ENCODE measurements at regions not wholly inside any gene's neighbourhood (a gene's known extent, or its start where the extent isn't known, plus 50 kb on each side); places are given as distances from the start of the nearest gene placed in this dataset.
A peak's percentile ranks its signal among the peaks of the same experiment; 100 is the strongest.

DNA sequence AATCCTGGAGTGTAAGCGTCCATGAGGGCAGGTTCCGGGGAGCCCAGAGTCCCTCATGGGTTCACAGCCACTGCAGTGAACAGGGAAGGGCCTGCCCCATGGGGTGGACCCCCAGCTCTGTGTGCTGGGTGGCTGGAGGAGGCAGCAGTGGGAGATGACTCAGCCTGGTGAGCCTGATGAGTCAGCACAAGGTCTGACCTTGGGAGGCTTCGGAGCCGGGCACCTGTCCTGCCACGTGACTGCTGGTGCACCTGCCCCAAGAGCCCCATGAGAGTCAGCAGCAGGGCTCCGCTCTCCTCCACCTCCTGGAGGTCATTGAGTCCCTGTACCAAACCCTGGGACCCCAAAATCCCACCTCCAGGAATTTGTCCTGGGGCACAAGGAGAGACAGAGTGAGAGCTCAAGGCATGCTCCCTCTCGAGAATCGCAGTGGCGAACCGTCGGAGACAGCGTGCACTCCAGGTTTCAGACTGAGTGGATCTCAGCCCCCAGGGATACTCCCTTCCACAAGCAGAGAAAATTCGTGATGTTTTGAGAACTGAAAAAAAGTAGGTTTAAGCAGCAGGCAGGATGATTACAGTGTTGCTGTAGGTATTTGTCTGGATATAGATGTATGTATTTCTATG lies 1221.7 kb downstream of the BRD1 start:
- H3K27me3 ChIP-seq, result no peaks in the 10 kb centered on the region
- no peaks in the 10 kb centered on the region for H3K9me3 ChIP-seq
- H3K4me3 ChIP-seq, result no peak overlapping the region
- 80 to 84% methylated on average over 12 to 13 of the region's 13 CpGs for WGBS, 2 donors
- DNase-seq (ENCODE audit: low spot score in 2 of 2), result no peak
- H3K27ac ChIP-seq, result no peak overlapping the region
- TF ChIP-seq POLR2A (IDR thresholded peaks at IDR 0.05) (no peak), EP300 (IDR thresholded peaks at IDR 0.05) (no peak)
- TF ChIP-seq, protein P1, sequence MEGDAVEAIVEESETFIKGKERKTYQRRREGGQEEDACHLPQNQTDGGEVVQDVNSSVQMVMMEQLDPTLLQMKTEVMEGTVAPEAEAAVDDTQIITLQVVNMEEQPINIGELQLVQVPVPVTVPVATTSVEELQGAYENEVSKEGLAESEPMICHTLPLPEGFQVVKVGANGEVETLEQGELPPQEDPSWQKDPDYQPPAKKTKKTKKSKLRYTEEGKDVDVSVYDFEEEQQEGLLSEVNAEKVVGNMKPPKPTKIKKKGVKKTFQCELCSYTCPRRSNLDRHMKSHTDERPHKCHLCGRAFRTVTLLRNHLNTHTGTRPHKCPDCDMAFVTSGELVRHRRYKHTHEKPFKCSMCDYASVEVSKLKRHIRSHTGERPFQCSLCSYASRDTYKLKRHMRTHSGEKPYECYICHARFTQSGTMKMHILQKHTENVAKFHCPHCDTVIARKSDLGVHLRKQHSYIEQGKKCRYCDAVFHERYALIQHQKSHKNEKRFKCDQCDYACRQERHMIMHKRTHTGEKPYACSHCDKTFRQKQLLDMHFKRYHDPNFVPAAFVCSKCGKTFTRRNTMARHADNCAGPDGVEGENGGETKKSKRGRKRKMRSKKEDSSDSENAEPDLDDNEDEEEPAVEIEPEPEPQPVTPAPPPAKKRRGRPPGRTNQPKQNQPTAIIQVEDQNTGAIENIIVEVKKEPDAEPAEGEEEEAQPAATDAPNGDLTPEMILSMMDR (IDR thresholded peaks at IDR 0.05), result no peak
- peaks cover 0 to 30% (median 2%) of the 10 kb centered on the region in 4 donors for H3K4me1 ChIP-seq
- H3K36me3 ChIP-seq, result no peaks in the 10 kb centered on the region

DNA sequence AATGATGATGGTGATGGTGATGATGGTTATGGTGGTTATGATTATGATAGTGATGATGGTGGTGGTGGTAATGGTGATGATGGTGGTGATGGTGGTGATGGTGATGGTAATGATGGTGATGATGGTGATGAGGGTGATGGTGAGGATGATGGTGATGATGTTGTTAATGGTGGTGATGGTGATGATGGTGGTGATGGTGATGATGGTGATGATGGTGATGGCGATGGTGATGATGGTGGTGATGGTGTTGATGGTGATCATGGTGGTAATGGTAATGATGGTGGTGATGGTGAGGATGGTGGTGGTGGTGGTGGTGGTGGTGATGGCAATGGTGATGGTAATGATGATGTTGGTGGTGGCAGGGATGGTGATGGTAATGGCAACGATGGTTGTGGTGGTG lies 1222.5 kb downstream of the BRD1 start:
- 97 to 98% methylated on average over 2 of the region's 2 CpGs for WGBS, 2 donors
- no peaks in the 10 kb centered on the region for H3K9me3 ChIP-seq
- DNase-seq (ENCODE audit: low spot score in 2 of 2), result no peak
- no peak for TF ChIP-seq EP300 (IDR thresholded peaks at IDR 0.05)
- no peak for TF ChIP-seq POLR2A (IDR thresholded peaks at IDR 0.05)
- TF ChIP-seq, protein P1 (IDR thresholded peaks at IDR 0.05), result no peak
- no peak overlapping the region for H3K4me3 ChIP-seq
- no peak overlapping the region for H3K27ac ChIP-seq
- no peaks in the 10 kb centered on the region for H3K36me3 ChIP-seq
- H3K27me3 ChIP-seq, result no peaks in the 10 kb centered on the region
- H3K4me1 ChIP-seq, result peaks cover 0 to 35% (median 2%) of the 10 kb centered on the region in 4 donors

DNA sequence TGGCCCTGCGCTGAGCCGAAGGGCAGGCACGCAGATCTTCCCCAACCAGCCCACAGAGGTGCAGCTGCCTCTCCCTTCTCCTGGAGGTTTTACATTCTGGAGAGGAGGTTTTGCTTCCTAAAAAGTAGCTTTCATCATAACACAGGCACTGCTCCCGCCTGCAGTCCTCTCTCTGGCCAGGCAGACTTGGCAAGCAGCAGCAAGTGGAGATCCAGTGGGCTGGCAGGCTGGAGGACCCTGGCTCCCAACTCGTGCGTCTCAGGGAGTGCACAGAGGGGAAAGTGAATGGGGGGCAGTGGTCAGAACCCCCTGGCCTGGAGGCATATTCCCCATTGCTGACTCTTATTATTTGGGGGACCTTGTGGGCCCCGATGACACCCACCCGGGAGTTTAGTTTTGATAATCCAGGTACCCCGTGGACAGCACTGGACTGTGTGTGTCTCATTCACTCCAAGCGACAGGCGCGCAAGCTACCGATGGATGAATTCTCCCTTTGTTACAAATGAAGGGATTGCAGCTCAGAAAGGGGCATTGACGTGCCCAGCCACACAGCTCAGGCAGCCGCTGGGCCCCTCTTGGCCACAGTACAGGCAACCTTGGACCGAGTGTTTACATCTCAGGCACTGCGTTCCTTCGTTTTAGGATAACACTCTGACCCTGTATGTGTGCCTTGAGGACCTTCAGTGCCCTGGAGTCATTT lies 1223.9 kb downstream of the BRD1 start:
- TF ChIP-seq, protein P1 (IDR thresholded peaks at IDR 0.05), result no peak
- TF ChIP-seq POLR2A (IDR thresholded peaks at IDR 0.05), result no peak
- TF ChIP-seq EP300 (IDR thresholded peaks at IDR 0.05), result no peak
- Histone ChIP-seq H3K27me3 (no peaks in the 10 kb centered on the region), H3K27ac (peak overlapping the region in 2 of 4 donors; percentile 75 to 84), H3K36me3 (no peaks in the 10 kb centered on the region), H3K4me1 (peaks cover 0 to 42% (median 2%) of the 10 kb centered on the region in 4 donors), H3K9me3 (no peaks in the 10 kb centered on the region), H3K4me3 (no peak overlapping the region)
- 59 to 71% methylated on average over 17 to 18 of the region's 18 CpGs for WGBS, 2 donors
- DNase-seq (ENCODE audit: low spot score in 2 of 2), result no peak

DNA sequence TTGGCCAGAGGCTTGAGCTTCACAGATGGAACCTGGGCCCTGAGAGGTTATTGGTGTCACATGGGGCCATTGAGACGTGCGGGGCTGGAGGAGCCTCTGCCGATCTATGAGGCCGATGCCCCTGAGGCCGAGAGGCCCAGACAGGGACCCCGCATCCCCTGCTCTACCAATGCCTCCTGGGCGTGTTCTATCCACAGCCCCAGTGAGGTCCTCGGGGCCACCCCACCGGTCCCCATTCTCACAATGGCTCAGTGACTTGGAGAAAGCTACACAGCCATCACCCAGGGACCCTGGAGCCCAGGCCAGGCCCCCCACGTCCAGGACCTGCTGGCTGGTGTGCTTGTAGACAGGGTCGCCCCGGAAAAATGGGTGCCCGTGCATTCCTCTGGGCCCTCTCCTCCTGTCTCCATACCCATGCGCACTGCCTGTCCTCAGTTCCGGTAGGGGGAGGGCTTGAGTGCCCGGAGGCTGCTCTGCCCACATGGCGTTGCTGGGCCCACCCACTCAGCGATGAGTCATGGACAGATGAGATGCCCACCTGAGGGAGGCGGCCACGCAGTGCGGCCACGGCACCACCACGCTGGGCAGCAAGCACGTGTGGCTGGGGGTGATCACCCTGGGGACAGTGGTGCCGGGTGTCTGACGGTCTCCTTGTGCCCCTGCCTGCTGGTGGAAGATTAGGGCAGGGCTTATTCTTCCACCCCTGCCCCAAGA lies 1224.7 kb downstream of the BRD1 start:
- Histone ChIP-seq H3K4me3 (no peak overlapping the region), H3K4me1 (peaks cover 0 to 39% (median 2%) of the 10 kb centered on the region in 4 donors), H3K9me3 (no peaks in the 10 kb centered on the region), H3K27me3 (no peaks in the 10 kb centered on the region), H3K27ac (peak overlapping the region in 2 of 4 donors; percentile 75 to 84), H3K36me3 (peaks cover 0 to 7% (median 0%) of the 10 kb centered on the region in 3 donors)
- no peak for DNase-seq (ENCODE audit: low spot score in 2 of 2)
- TF ChIP-seq, protein P1 (IDR thresholded peaks at IDR 0.05), result no peak
- no peak for TF ChIP-seq EP300 (IDR thresholded peaks at IDR 0.05)
- TF ChIP-seq POLR2A (IDR thresholded peaks at IDR 0.05), result no peak
- 73 to 77% methylated on average over 14 to 23 of the region's 26 CpGs for WGBS, 2 donors

DNA sequence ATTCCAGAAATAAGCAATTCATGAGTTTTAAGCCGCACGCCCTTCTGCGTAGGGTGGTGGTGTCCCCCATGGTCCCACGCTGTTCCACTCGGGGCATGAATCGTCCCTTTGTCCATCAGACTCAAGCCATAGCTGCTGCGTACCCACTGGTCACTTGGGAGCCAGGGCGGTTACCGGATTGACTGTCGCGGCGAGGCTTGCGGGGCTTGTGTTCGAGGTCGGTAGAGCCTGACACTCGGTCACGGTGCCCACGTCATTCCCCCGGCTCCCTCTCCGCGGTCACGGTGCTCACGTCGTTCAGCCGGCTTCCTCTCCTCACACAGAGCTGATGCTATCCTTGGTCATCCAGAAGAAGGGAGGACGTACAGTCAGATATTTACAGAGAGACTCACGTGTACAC lies 1227.0 kb downstream of the BRD1 start:
- no peak overlapping the region for H3K4me3 ChIP-seq
- peak overlapping the region in 2 of 4 donors; percentile 74 to 84 for H3K27ac ChIP-seq
- 63 to 78% methylated on average over 27 of the region's 27 CpGs for WGBS, 2 donors
- H3K9me3 ChIP-seq, result no peaks in the 10 kb centered on the region
- no peaks in the 10 kb centered on the region for H3K27me3 ChIP-seq
- peaks cover 0 to 35% (median 2%) of the 10 kb centered on the region in 4 donors for H3K4me1 ChIP-seq
- H3K36me3 ChIP-seq, result peaks cover 0 to 24% (median 0%) of the 10 kb centered on the region in 3 donors
- peak in 1 of 2 donors; percentile 69 for TF ChIP-seq EP300 (IDR thresholded peaks at IDR 0.05)
- TF ChIP-seq POLR2A (IDR thresholded peaks at IDR 0.05), result no peak
- DNase-seq (ENCODE audit: low spot score in 2 of 2), result no peak

Measured in tibial nerve (tissue), 4 donors.